ENCODE measurements at regions not wholly inside any gene's neighbourhood (a gene's known extent, or its start where the extent isn't known, plus 50 kb on each side); places are given as distances from the start of the nearest gene placed in this dataset.

DNA sequence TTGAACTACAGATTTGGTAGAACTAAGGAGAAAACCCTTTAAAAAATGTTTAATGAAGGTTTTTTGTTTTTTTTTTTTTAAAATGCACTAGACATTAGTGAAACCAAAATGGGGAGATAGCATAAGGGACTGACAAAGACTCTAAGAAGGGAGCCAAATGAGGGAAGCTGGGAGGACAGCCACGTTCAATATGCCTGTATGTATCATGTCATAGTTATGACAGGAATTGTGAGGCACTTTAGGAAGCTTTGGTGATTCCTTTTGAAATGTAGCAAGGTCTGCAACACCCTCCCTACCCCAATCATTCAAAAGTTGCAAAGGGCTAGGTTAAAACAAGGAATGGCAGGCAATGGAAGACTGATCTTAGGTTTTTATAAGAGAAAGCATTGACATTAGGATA is 526.0 kb downstream of the TLL1 start:
- H3K36me3 ChIP-seq (replicated peaks in 1 of 2; ENCODE audit: control extremely low read depth in 1 of 2, control insufficient read depth in 1 of 2, extremely low read depth in 1 of 2, insufficient read depth in 2 of 2, low read length in 1 of 2) = no peaks in the 10 kb centered on the region
- H3K79me2 ChIP-seq (ENCODE audit: control insufficient read depth, insufficient read depth, low read length) = no peaks in the 10 kb centered on the region
- no peak overlapping the region for H2AFZ ChIP-seq (ENCODE audit: insufficient read depth, low read depth, low read length, poor library complexity, severe bottlenecking)
- POLR2A ChIA-PET = no interaction called here
- Mint-ChIP-seq H3K27me3 (no peaks in the 10 kb centered on the region), H3K9me3 (ENCODE audit: insufficient read depth) (peaks cover 3% of the 10 kb centered on the region), H3K4me1 (no peaks in the 10 kb centered on the region), H3K4me3 (no peak overlapping the region), H3K27ac (no peak overlapping the region)
- no peak overlapping the region for H3K27ac ChIP-seq (ENCODE audit: low read length in 2 of 2)
- H4K20me1 ChIP-seq (ENCODE audit: control insufficient read depth, insufficient read depth, low read length, poor library complexity, severe bottlenecking) = no peaks in the 10 kb centered on the region
- intact Hi-C loops (cut with micrococcal nuclease) = no loop called here
- no peak overlapping the region for H3K4me3 ChIP-seq (ENCODE audit: control extremely low read depth in 1 of 5, extremely low read depth in 1 of 5, insufficient read depth in 1 of 5, low read depth in 2 of 5, low read length in 4 of 5)
- DNase-seq (no peak), ATAC-seq (ENCODE audit: low read depth) (no peak)
- no peaks in the 10 kb centered on the region for H3K9me3 ChIP-seq (ENCODE audit: control extremely low read depth in 1 of 3, control insufficient read depth in 2 of 3, insufficient read depth in 1 of 3, low read length in 2 of 3)
- TF ChIP-seq EZH2 (IDR thresholded peaks at IDR 0.05; ENCODE audit: borderline replicate concordance, insufficient read depth, low read depth, low read length, poor library complexity, severe bottlenecking) = no peak
- TF ChIP-seq, protein P1, sequence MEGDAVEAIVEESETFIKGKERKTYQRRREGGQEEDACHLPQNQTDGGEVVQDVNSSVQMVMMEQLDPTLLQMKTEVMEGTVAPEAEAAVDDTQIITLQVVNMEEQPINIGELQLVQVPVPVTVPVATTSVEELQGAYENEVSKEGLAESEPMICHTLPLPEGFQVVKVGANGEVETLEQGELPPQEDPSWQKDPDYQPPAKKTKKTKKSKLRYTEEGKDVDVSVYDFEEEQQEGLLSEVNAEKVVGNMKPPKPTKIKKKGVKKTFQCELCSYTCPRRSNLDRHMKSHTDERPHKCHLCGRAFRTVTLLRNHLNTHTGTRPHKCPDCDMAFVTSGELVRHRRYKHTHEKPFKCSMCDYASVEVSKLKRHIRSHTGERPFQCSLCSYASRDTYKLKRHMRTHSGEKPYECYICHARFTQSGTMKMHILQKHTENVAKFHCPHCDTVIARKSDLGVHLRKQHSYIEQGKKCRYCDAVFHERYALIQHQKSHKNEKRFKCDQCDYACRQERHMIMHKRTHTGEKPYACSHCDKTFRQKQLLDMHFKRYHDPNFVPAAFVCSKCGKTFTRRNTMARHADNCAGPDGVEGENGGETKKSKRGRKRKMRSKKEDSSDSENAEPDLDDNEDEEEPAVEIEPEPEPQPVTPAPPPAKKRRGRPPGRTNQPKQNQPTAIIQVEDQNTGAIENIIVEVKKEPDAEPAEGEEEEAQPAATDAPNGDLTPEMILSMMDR (IDR thresholded peaks at IDR 0.05) = no peak
- no peaks in the 10 kb centered on the region for H3K27me3 ChIP-seq (replicated peaks in 1 of 4; ENCODE audit: control extremely low read depth in 1 of 4, control insufficient read depth in 3 of 4, insufficient read depth in 4 of 4, low read length in 3 of 4)
- no peaks in the 10 kb centered on the region for H3K4me1 ChIP-seq (ENCODE audit: control insufficient read depth in 2 of 2, insufficient read depth in 2 of 2, low read length in 2 of 2)
- H3K9ac ChIP-seq (ENCODE audit: low read length) = no peak overlapping the region
- no CpG with 5 or more reads among the region's 1 CpG for WGBS (ENCODE audit: insufficient coverage)
- H3K4me2 ChIP-seq (replicated peaks; ENCODE audit: low read depth, low read length, poor library complexity, severe bottlenecking) = no peak overlapping the region
- CTCF ChIA-PET = no interaction called here

GRCh38 chr4:166400270-166400894 is 527.3 kb downstream of the TLL1 start:
- 100% methylated on average over 1 of the region's 5 CpGs for WGBS (ENCODE audit: insufficient coverage)
- no peak overlapping the region for H3K4me2 ChIP-seq (replicated peaks; ENCODE audit: low read depth, low read length, poor library complexity, severe bottlenecking)
- H3K27ac ChIP-seq (ENCODE audit: low read length in 2 of 2) = no peak overlapping the region
- no peaks in the 10 kb centered on the region for H4K20me1 ChIP-seq (ENCODE audit: control insufficient read depth, insufficient read depth, low read length, poor library complexity, severe bottlenecking)
- H3K4me3 ChIP-seq (ENCODE audit: control extremely low read depth in 1 of 5, extremely low read depth in 1 of 5, insufficient read depth in 1 of 5, low read depth in 2 of 5, low read length in 4 of 5) = no peak overlapping the region
- H3K9ac ChIP-seq (ENCODE audit: low read length) = no peak overlapping the region
- H3K4me1 ChIP-seq (ENCODE audit: control insufficient read depth in 2 of 2, insufficient read depth in 2 of 2, low read length in 2 of 2) = no peaks in the 10 kb centered on the region
- H2AFZ ChIP-seq (ENCODE audit: insufficient read depth, low read depth, low read length, poor library complexity, severe bottlenecking) = no peak overlapping the region
- no peak overlapping the region for H3K27ac Mint-ChIP-seq
- H3K4me1 Mint-ChIP-seq = no peaks in the 10 kb centered on the region
- TF ChIP-seq EZH2 (IDR thresholded peaks at IDR 0.05; ENCODE audit: borderline replicate concordance, insufficient read depth, low read depth, low read length, poor library complexity, severe bottlenecking) = no peak
- TF ChIP-seq, protein P1 (IDR thresholded peaks at IDR 0.05) = no peak
- H3K9me3 Mint-ChIP-seq (ENCODE audit: insufficient read depth) = no peaks in the 10 kb centered on the region
- DNase-seq = no peak
- ChIA-PET CTCF (no interaction called here), POLR2A (no interaction called here)
- intact Hi-C loops (cut with micrococcal nuclease) = no loop called here
- no peak overlapping the region for H3K4me3 Mint-ChIP-seq
- H3K9me3 ChIP-seq (ENCODE audit: control extremely low read depth in 1 of 3, control insufficient read depth in 2 of 3, insufficient read depth in 1 of 3, low read length in 2 of 3) = no peaks in the 10 kb centered on the region
- no peaks in the 10 kb centered on the region for H3K36me3 ChIP-seq (replicated peaks in 1 of 2; ENCODE audit: control extremely low read depth in 1 of 2, control insufficient read depth in 1 of 2, extremely low read depth in 1 of 2, insufficient read depth in 2 of 2, low read length in 1 of 2)
- H3K79me2 ChIP-seq (ENCODE audit: control insufficient read depth, insufficient read depth, low read length) = no peaks in the 10 kb centered on the region
- ATAC-seq (ENCODE audit: low read depth) = no peak
- H3K27me3 ChIP-seq (replicated peaks in 1 of 4; ENCODE audit: control extremely low read depth in 1 of 4, control insufficient read depth in 3 of 4, insufficient read depth in 4 of 4, low read length in 3 of 4) = no peaks in the 10 kb centered on the region
- no peaks in the 10 kb centered on the region for H3K27me3 Mint-ChIP-seq
